Heart right ventricle (tissue), 16 donors: ENCODE measurements at regions not wholly inside any gene's neighbourhood (a gene's known extent, or its start where the extent isn't known, plus 50 kb on each side); places are given as distances from the start of the nearest gene placed in this dataset.

Experiments
- ATAC-seq, 8 donors: fragments of 200-7000 bp; cut with Tn5 transposase; one replicate each; pipeline ENCODE4 v1.9.1; 2020; ENCODE audit warnings: mild to moderate bottlenecking in 8 of 8, moderate library complexity in 8 of 8, moderate number of reproducible peaks in 1 of 8
- DNase-seq, 2 donors: peaks; one replicate each; pipeline ENCODE4 v3.0.0-alpha.2; 2020
- H3K27ac ChIP-seq, 10 donors: fragments of 200-600 bp; sonication (generic) in 2 of 10; one replicate each; pipeline versions ENCODE4 v1.5.0 to v1.8.0; 2020 to 2022; ENCODE audit warnings: mild to moderate bottlenecking in 3 of 10
- H3K27me3 ChIP-seq, 7 donors: fragments of 200-600 bp; one replicate each; pipeline ENCODE4 v1.8.0; 2021 to 2022; ENCODE audit warnings: mild to moderate bottlenecking in 2 of 7
- H3K36me3 ChIP-seq, 9 donors: fragments of 200-600 bp; sonication (generic) in 1 of 9; one replicate each; pipeline versions ENCODE4 v1.5.0 to v1.8.0; 2020 to 2022; ENCODE audit warnings: mild to moderate bottlenecking in 2 of 9
- H3K4me1 ChIP-seq, 9 donors: fragments of 200-600 bp; sonication (generic) in 1 of 9; one replicate each; pipeline versions ENCODE4 v1.5.0 to v1.8.0; 2020 to 2022; ENCODE audit warnings: mild to moderate bottlenecking in 4 of 9
- H3K4me3 ChIP-seq, 10 donors: fragments of 200-600 bp; sonication (generic) in 2 of 10; one replicate each; pipeline versions ENCODE4 v1.5.0 to v1.8.0; 2020 to 2022; ENCODE audit warnings: mild to moderate bottlenecking in 7 of 10, moderate library complexity in 2 of 10
- H3K9me3 ChIP-seq, 11 donors: fragments of 200-600 bp in 10 of 11; sonication (generic) in 2 of 11; one replicate each; pipeline versions ENCODE4 v1.5.0 to v1.8.0; 2013 to 2022; ENCODE audit warnings: mild to moderate bottlenecking in 2 of 11, control low read depth in 1 of 11, moderate library complexity in 1 of 11
- CTCF ChIP-seq, 9 donors: fragments of 200-600 bp; sonication (generic) in 2 of 9; IDR thresholded peaks; one replicate each; pipeline versions ENCODE4 v1.5.0 to v1.8.0; 2021 to 2022; ENCODE audit warnings: antibody characterized with exemption in 9 of 9, mild to moderate bottlenecking in 5 of 9, moderate library complexity in 1 of 9
- WGBS, 2 donors: extraction: QIAGEN DNeasy Blood & Tissue Kit; methylation state at CpG; one replicate each; pipeline ENCODE4 v1.1.7; 2013; ENCODE audit warnings: inconsistent platforms in 1 of 2; 5-methylcytosine and 5-hydroxymethylcytosine counted together
- intact Hi-C, 10 donors: fragments of 100-400 bp; cut with DNase I; formaldehyde crosslinking; loops; one replicate each; pipeline versions ENCODE4 v1.11.1 to v1.14.2; 2022
- donor health status: Arrhythmogenic right ventricular cardiomyopathy.
- donor health status: ischemic (EF 13 %, LVEDD 7.1; RV severe dilation, severe dysfunction).
- donor health status: healthy with polysubstance abuse.
- donor health status: DM: no; HTN: yes; CAD: no.
- donor health status: DM: no; HTN: no; CAD: no.
- donor health status: ischemic (EF 25% LVEDD 6.9; RV normal size, moderate dysfunction).
- donor health status: ischemic (EF 25% LVEDD 5.7; RV mildly dilated, moderate dysfunction).
- donor health status: healthy.
- donor health status: DM: yes; HTN: yes; CAD: no.
- donor health status: Ischemic cardiomyopathy.
- donor health status: ischemic (EF 35%, LVEDD 5.7; RV mildly dilated, moderate dysfunction).
- donor health status: nonischemic (EF 11% LVEDD 7.7; RV severe dilation, severe dysfunction).
- donor health status: DM: yes; HTN: yes; CAD: no.
- donor health status: PGD.
- donor health status: ischemic (EF 29% LVEDD 5.4; RV normal size, mild dysfunction).
- donor health status: nonischemic (EF 23%, LVEDD 6.1; RV moderate dilation, normal function).

GRCh38 chr18:34283506-34283905 is 58.8 kb upstream of the NOL4 start:
- DNase-seq = no peak
- intact Hi-C loops = no loop called here
- no peak for TF ChIP-seq CTCF (IDR thresholded peaks at IDR 0.05)
- H3K27ac ChIP-seq = no peak overlapping the region
- H3K4me1 ChIP-seq = no peaks in the 10 kb centered on the region
- peaks cover 0 to 4% (median 0%) of the 10 kb centered on the region in 7 donors for H3K27me3 ChIP-seq
- H3K9me3 ChIP-seq = peaks cover 0 to 20% (median 7%) of the 10 kb centered on the region in 11 donors
- no peak overlapping the region for H3K4me3 ChIP-seq
- H3K36me3 ChIP-seq = no peaks in the 10 kb centered on the region
- WGBS, 2 donors = 75 to 84% methylated on average over 1 of the region's 1 CpG
- ATAC-seq = no peak

GRCh38 chr18:34287825-34288224 is 63.1 kb upstream of the NOL4 start:
- no peak overlapping the region for H3K4me3 ChIP-seq
- no peak overlapping the region for H3K27ac ChIP-seq
- no peaks in the 10 kb centered on the region for H3K36me3 ChIP-seq
- no peak for ATAC-seq
- H3K4me1 ChIP-seq = no peaks in the 10 kb centered on the region
- no peak for TF ChIP-seq CTCF (IDR thresholded peaks at IDR 0.05)
- intact Hi-C loops = no loop called here
- no peak for DNase-seq
- H3K27me3 ChIP-seq = no peaks in the 10 kb centered on the region
- H3K9me3 ChIP-seq = peaks cover 0 to 24% (median 7%) of the 10 kb centered on the region in 11 donors

GRCh38 chr18:34292594-34292993 is 67.9 kb upstream of the NOL4 start:
- Histone ChIP-seq H3K4me3 (no peak overlapping the region), H3K27ac (no peak overlapping the region), H3K36me3 (no peaks in the 10 kb centered on the region), H3K9me3 (peaks cover 0 to 14% (median 7%) of the 10 kb centered on the region in 11 donors), H3K4me1 (no peaks in the 10 kb centered on the region), H3K27me3 (no peaks in the 10 kb centered on the region)
- ATAC-seq (no peak), DNase-seq (no peak)
- 56 to 64% methylated on average over 2 of the region's 2 CpGs for WGBS, 2 donors
- TF ChIP-seq CTCF (IDR thresholded peaks at IDR 0.05) = no peak
- intact Hi-C loops = no loop called here

GRCh38 chr18:34297287-34297686 is 72.6 kb upstream of the NOL4 start:
- TF ChIP-seq CTCF (IDR thresholded peaks at IDR 0.05) = no peak
- Histone ChIP-seq H3K9me3 (no peaks in the 10 kb centered on the region), H3K36me3 (no peaks in the 10 kb centered on the region), H3K27me3 (no peaks in the 10 kb centered on the region), H3K4me3 (no peak overlapping the region), H3K4me1 (no peaks in the 10 kb centered on the region), H3K27ac (no peak overlapping the region)
- ATAC-seq = no peak
- intact Hi-C loops = no loop called here
- DNase-seq = no peak

- no peak for TF ChIP-seq CTCF (IDR thresholded peaks at IDR 0.05)
- whole genome bisulfite sequencing, 2 donors = 69 to 75% methylated on average over 3 of the region's 3 CpGs
Observed at GRCh38 chr18:34299828-34300227, 75.1 kb upstream of the NOL4 start.

More at GRCh38 chr18:34299828-34300227, 75.1 kb upstream of the NOL4 start:
- no peak overlapping the region for H3K27ac ChIP-seq
- H3K9me3 ChIP-seq = peaks cover 0 to 21% (median 0%) of the 10 kb centered on the region in 11 donors
- no peaks in the 10 kb centered on the region for H3K27me3 ChIP-seq
- no peaks in the 10 kb centered on the region for H3K36me3 ChIP-seq
- H3K4me3 ChIP-seq = no peak overlapping the region
- intact Hi-C loops = no loop called here
- H3K4me1 ChIP-seq = no peaks in the 10 kb centered on the region
- DNase-seq = no peak
- no peak for ATAC-seq
